ENCODE measurements at regions not wholly inside any gene's neighbourhood (a gene's known extent, or its start where the extent isn't known, plus 50 kb on each side); places are given as distances from the start of the nearest gene placed in this dataset.
"Not testable (repeated sequence)": the region's sequence is repeated elsewhere in the genome, so short reads cannot be mapped to it uniquely, and the experiment has no call there.

- no peaks in the 10 kb centered on the region for H3K9me3 ChIP-seq
- no peaks in the 10 kb centered on the region for H3K36me3 ChIP-seq
- H3K27me3 ChIP-seq, result no peaks in the 10 kb centered on the region
- H3K27ac ChIP-seq, result no peak overlapping the region
- no peaks in the 10 kb centered on the region for H3K4me1 ChIP-seq (ENCODE audit: control insufficient read depth in 1 of 2, insufficient read depth in 1 of 2, low read depth in 1 of 2, low read length in 1 of 2)
- no peak for TF ChIP-seq CTCF (IDR thresholded peaks at IDR 0.05)
- H3K4me3 ChIP-seq (ENCODE audit: low read depth in 1 of 2, low read length in 1 of 2), result no peak overlapping the region
These were observed 865.1 kb upstream of the ACVR2A start for GRCh38 chr2:146979746-146980145.

GRCh38 chr2:146978577-146979555 lies 866.0 kb upstream of the ACVR2A start:
- Histone ChIP-seq H3K36me3 (no peaks in the 10 kb centered on the region), H3K27ac (no peak overlapping the region), H3K4me1 (ENCODE audit: control insufficient read depth in 1 of 2, insufficient read depth in 1 of 2, low read depth in 1 of 2, low read length in 1 of 2) (no peaks in the 10 kb centered on the region), H3K27me3 (no peaks in the 10 kb centered on the region), H3K9me3 (no peaks in the 10 kb centered on the region), H3K4me3 (ENCODE audit: low read depth in 1 of 2, low read length in 1 of 2) (no peak overlapping the region)
- TF ChIP-seq CTCF (IDR thresholded peaks at IDR 0.05), result no peak

GRCh38 chr2:146970981-146971380 lies 873.8 kb upstream of the ACVR2A start:
- H3K27ac ChIP-seq; H3K27me3 ChIP-seq; H3K9me3 ChIP-seq; H3K36me3 ChIP-seq; H3K4me3 ChIP-seq (ENCODE audit: low read depth in 1 of 2, low read length in 1 of 2); H3K4me1 ChIP-seq (ENCODE audit: control insufficient read depth in 1 of 2, insufficient read depth in 1 of 2, low read depth in 1 of 2, low read length in 1 of 2): not testable (repeated sequence)

GRCh38 chr2:146969703-146970102 lies 875.1 kb upstream of the ACVR2A start:
- H3K27ac ChIP-seq; H3K4me1 ChIP-seq (ENCODE audit: control insufficient read depth in 1 of 2, insufficient read depth in 1 of 2, low read depth in 1 of 2, low read length in 1 of 2); H3K4me3 ChIP-seq (ENCODE audit: low read depth in 1 of 2, low read length in 1 of 2); H3K27me3 ChIP-seq; H3K36me3 ChIP-seq; H3K9me3 ChIP-seq: not testable (repeated sequence)

GRCh38 chr2:146964494-146964893 lies 880.3 kb upstream of the ACVR2A start:
- Histone ChIP-seq H3K9me3 (no peaks in the 10 kb centered on the region), H3K4me3 (ENCODE audit: low read depth in 1 of 2, low read length in 1 of 2) (no peak overlapping the region), H3K27ac (no peak overlapping the region), H3K36me3 (no peaks in the 10 kb centered on the region), H3K4me1 (ENCODE audit: control insufficient read depth in 1 of 2, insufficient read depth in 1 of 2, low read depth in 1 of 2, low read length in 1 of 2) (no peaks in the 10 kb centered on the region), H3K27me3 (no peaks in the 10 kb centered on the region)
- no peak for TF ChIP-seq CTCF (IDR thresholded peaks at IDR 0.05)

- Histone ChIP-seq H3K27ac (no peak overlapping the region), H3K36me3 (no peaks in the 10 kb centered on the region), H3K9me3 (no peaks in the 10 kb centered on the region), H3K27me3 (no peaks in the 10 kb centered on the region), H3K4me3 (ENCODE audit: low read depth in 1 of 2, low read length in 1 of 2) (no peak overlapping the region), H3K4me1 (ENCODE audit: control insufficient read depth in 1 of 2, insufficient read depth in 1 of 2, low read depth in 1 of 2, low read length in 1 of 2) (no peaks in the 10 kb centered on the region)
- no peak for TF ChIP-seq CTCF (IDR thresholded peaks at IDR 0.05)
These were observed 890.3 kb upstream of the ACVR2A start for GRCh38 chr2:146954544-146954943.

Data from neutrophil (primary cell).